Effector memory CD8-positive, alpha-beta T cell (primary cell): ENCODE measurements at regions not wholly inside any gene's neighbourhood (a gene's known extent, or its start where the extent isn't known, plus 50 kb on each side); places are given as distances from the start of the nearest gene placed in this dataset.

ENCODE experiments used
- ATAC-seq: fragments of 150-1000 bp; cut with Tn5 transposase; replicated peaks from 2 replicates; pipeline ENCODE4 v1.10.0; 2021; ENCODE audit warnings: mild to moderate bottlenecking, moderate library complexity
- DNase-seq, 3 experiments: peaks; one replicate each; pipeline ENCODE4 v3.0.0; 2021
- H3K27ac Mint-ChIP-seq, 2 donors: one replicate each; pipeline ENCODE4 v1.8.0; 2022; ENCODE audit warnings: mild to moderate bottlenecking in 2 of 2, mixed read lengths in 2 of 2, moderate library complexity in 2 of 2
- H3K27me3 Mint-ChIP-seq, 2 donors: one replicate each; pipeline ENCODE4 v1.8.0; 2022; ENCODE audit warnings: mixed read lengths in 2 of 2
- H3K36me3 Mint-ChIP-seq: one replicate; pipeline ENCODE4 v1.8.0; 2022; ENCODE audit warnings: mild to moderate bottlenecking, moderate library complexity, mixed read lengths; ENCODE audit not compliant: insufficient read depth
- H3K4me1 Mint-ChIP-seq, 2 donors: one replicate each; pipeline ENCODE4 v1.8.0; 2022; ENCODE audit warnings: low read depth in 2 of 2, mixed read lengths in 2 of 2
- H3K4me3 Mint-ChIP-seq, 2 donors: one replicate each; pipeline ENCODE4 v1.8.0; 2022; ENCODE audit warnings: mild to moderate bottlenecking in 2 of 2, mixed read lengths in 2 of 2, moderate library complexity in 2 of 2
- H3K9me3 Mint-ChIP-seq, 2 donors: one replicate each; pipeline ENCODE4 v1.8.0; 2022; ENCODE audit warnings: mixed read lengths in 2 of 2

- Mint-ChIP-seq H3K4me1 (no peaks in the 10 kb centered on the region), H3K27ac (no peak overlapping the region), H3K36me3 (no peaks in the 10 kb centered on the region), H3K9me3 (no peaks in the 10 kb centered on the region), H3K27me3 (no peaks in the 10 kb centered on the region), H3K4me3 (no peak overlapping the region)
- DNase-seq (no peak), ATAC-seq (no peak)
Observed at GRCh38 chr4:100970414-100970813, 376.9 kb downstream of the PPP3CA start.

- no peak for DNase-seq
- no peak overlapping the region for H3K27ac Mint-ChIP-seq
- H3K4me1 Mint-ChIP-seq, result no peaks in the 10 kb centered on the region
- H3K9me3 Mint-ChIP-seq, result no peaks in the 10 kb centered on the region
- no peak for ATAC-seq
- H3K4me3 Mint-ChIP-seq, result no peak overlapping the region
- H3K36me3 Mint-ChIP-seq, result no peaks in the 10 kb centered on the region
- H3K27me3 Mint-ChIP-seq, result no peaks in the 10 kb centered on the region
Observed at GRCh38 chr4:100969925-100970324, 377.4 kb downstream of the PPP3CA start.

DNA sequence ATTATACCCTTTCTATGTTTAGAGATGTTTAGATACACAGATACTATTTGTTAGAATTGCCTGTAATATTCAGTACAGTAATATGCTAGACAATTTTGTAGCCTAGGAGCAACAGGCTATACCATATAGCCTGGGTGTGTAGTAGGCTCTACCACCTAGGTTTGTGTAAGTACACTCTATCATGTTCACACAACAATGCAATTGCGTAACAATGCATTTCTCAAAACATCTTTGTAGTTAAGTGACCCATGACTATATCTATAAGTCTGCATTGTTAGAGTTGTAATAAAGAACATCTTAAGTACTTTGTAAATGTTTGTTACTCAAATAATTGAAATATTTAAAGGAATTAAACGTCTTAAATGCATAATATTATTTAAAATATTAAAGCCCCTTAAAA is 379.3 kb downstream of the PPP3CA start:
- ATAC-seq (no peak), DNase-seq (no peak)
- H3K36me3 Mint-ChIP-seq, result no peaks in the 10 kb centered on the region
- no peak overlapping the region for H3K4me3 Mint-ChIP-seq
- H3K27me3 Mint-ChIP-seq, result no peaks in the 10 kb centered on the region
- no peaks in the 10 kb centered on the region for H3K4me1 Mint-ChIP-seq
- no peak overlapping the region for H3K27ac Mint-ChIP-seq
- no peaks in the 10 kb centered on the region for H3K9me3 Mint-ChIP-seq

- no peaks in the 10 kb centered on the region for H3K4me1 Mint-ChIP-seq
- no peaks in the 10 kb centered on the region for H3K36me3 Mint-ChIP-seq
- no peaks in the 10 kb centered on the region for H3K27me3 Mint-ChIP-seq
- no peak overlapping the region for H3K4me3 Mint-ChIP-seq
- ATAC-seq (no peak), DNase-seq (no peak)
- H3K9me3 Mint-ChIP-seq, result no peaks in the 10 kb centered on the region
- H3K27ac Mint-ChIP-seq, result no peak overlapping the region
Observed at GRCh38 chr4:100963627-100964026, 383.7 kb downstream of the PPP3CA start.

- Mint-ChIP-seq H3K36me3 (no peaks in the 10 kb centered on the region), H3K4me3 (no peak overlapping the region), H3K9me3 (no peaks in the 10 kb centered on the region), H3K27me3 (no peaks in the 10 kb centered on the region), H3K27ac (no peak overlapping the region), H3K4me1 (no peaks in the 10 kb centered on the region)
- DNase-seq (no peak), ATAC-seq (no peak)
Observed at GRCh38 chr4:100962698-100963097, 384.6 kb downstream of the PPP3CA start.

- no peak overlapping the region for H3K4me3 Mint-ChIP-seq
Observed at GRCh38 chr4:100960232-100960631, 387.1 kb downstream of the PPP3CA start.

GRCh38 chr4:100954046-100954445 is 393.3 kb downstream of the PPP3CA start:
- H3K27me3 Mint-ChIP-seq, result no peaks in the 10 kb centered on the region
- no peak overlapping the region for H3K27ac Mint-ChIP-seq
- no peak for DNase-seq
- H3K36me3 Mint-ChIP-seq, result no peaks in the 10 kb centered on the region
- H3K9me3 Mint-ChIP-seq, result no peaks in the 10 kb centered on the region
- no peaks in the 10 kb centered on the region for H3K4me1 Mint-ChIP-seq
- ATAC-seq, result no peak
- H3K4me3 Mint-ChIP-seq, result no peak overlapping the region

More at GRCh38 chr4:100960232-100960631, 387.1 kb downstream of the PPP3CA start:
- no peaks in the 10 kb centered on the region for H3K9me3 Mint-ChIP-seq
- DNase-seq, result no peak
- no peak overlapping the region for H3K27ac Mint-ChIP-seq
- no peak for ATAC-seq
- H3K4me1 Mint-ChIP-seq, result no peaks in the 10 kb centered on the region
- no peaks in the 10 kb centered on the region for H3K36me3 Mint-ChIP-seq
- no peaks in the 10 kb centered on the region for H3K27me3 Mint-ChIP-seq

GRCh38 chr4:100953616-100954015 is 393.7 kb downstream of the PPP3CA start:
- no peaks in the 10 kb centered on the region for H3K36me3 Mint-ChIP-seq
- no peaks in the 10 kb centered on the region for H3K4me1 Mint-ChIP-seq
- no peak overlapping the region for H3K27ac Mint-ChIP-seq
- no peaks in the 10 kb centered on the region for H3K27me3 Mint-ChIP-seq
- H3K9me3 Mint-ChIP-seq, result no peaks in the 10 kb centered on the region
- DNase-seq (no peak), ATAC-seq (no peak)
- H3K4me3 Mint-ChIP-seq, result no peak overlapping the region

DNA sequence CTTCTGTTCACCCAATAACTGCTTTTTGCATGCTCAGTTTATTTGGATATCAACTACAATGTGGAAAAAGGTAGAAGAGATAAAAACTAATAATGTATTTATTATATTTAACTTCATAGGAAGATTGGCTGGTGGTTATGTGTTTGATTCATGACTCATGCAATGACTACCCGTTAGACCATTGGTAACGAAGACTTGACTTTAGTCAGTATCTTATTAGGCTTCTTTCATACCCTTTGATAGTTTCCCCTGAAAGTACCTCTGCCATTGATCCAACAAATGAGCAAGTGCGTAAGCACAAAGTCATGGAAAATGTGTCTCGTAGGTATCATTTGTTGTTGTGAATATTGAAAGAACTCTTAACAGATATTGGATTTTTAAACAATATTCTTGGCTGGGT is 394.7 kb downstream of the PPP3CA start:
- Mint-ChIP-seq H3K9me3 (no peaks in the 10 kb centered on the region), H3K27ac (no peak overlapping the region), H3K4me3 (no peak overlapping the region), H3K27me3 (no peaks in the 10 kb centered on the region), H3K4me1 (no peaks in the 10 kb centered on the region), H3K36me3 (no peaks in the 10 kb centered on the region)
- DNase-seq (no peak), ATAC-seq (no peak)

DNA sequence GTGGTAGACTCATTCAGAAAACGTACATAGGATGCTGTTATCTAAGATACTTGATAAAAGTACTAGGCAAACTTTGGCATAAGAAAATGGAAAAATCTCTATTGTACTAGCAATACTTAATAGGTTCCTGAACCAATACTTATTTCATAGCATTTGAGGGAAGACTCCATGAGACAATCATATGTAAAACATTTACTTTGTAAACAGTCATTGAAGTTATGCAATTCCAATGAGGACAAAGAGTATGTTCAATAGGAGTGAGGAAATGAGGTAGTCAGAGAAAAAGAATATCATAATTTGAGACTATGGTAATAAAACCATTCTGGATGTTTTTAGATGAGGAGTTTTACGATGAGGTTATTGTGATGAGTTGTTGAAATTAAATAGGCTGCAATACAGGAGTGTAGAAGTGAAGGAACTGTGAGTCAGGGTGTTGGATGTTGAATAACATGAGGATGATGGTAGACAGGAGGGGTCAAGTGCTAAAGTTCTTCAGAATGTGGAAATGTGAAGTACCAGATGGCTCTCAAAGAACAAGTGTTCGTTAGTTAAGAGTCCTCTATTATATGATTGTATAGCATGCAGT is 397.9 kb downstream of the PPP3CA start:
- H3K27me3 Mint-ChIP-seq, result no peaks in the 10 kb centered on the region

DNA sequence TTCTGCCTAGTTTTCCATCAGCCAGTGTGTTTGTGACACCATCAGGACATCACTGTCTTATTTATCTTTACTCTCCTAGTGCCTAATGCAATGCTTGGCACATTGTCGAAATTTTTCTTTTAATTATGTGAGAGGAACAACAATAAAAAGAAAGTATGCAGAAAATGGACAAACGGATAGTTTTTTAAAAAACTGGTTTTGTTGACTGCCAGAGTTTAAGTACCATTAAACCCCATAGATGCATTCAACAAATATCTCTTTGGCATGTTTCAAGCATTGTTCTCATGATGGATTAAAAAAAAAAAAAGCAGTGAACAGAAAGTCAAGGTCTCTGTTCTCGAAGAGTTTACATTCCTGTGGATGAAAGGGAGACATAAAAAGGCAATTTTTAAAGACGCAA is 398.4 kb downstream of the PPP3CA start:
- DNase-seq (no peak), ATAC-seq (no peak)
- no peak overlapping the region for H3K4me3 Mint-ChIP-seq
- no peaks in the 10 kb centered on the region for H3K9me3 Mint-ChIP-seq
- H3K27me3 Mint-ChIP-seq, result no peaks in the 10 kb centered on the region
- H3K27ac Mint-ChIP-seq, result no peak overlapping the region
- no peaks in the 10 kb centered on the region for H3K36me3 Mint-ChIP-seq
- no peaks in the 10 kb centered on the region for H3K4me1 Mint-ChIP-seq

More for the DNA sequence above, 397.9 kb downstream of the PPP3CA start:
- H3K27ac Mint-ChIP-seq, result no peak overlapping the region
- H3K36me3 Mint-ChIP-seq, result no peaks in the 10 kb centered on the region
- DNase-seq (no peak), ATAC-seq (no peak)
- no peaks in the 10 kb centered on the region for H3K4me1 Mint-ChIP-seq
- H3K4me3 Mint-ChIP-seq, result no peak overlapping the region
- no peaks in the 10 kb centered on the region for H3K9me3 Mint-ChIP-seq

DNA sequence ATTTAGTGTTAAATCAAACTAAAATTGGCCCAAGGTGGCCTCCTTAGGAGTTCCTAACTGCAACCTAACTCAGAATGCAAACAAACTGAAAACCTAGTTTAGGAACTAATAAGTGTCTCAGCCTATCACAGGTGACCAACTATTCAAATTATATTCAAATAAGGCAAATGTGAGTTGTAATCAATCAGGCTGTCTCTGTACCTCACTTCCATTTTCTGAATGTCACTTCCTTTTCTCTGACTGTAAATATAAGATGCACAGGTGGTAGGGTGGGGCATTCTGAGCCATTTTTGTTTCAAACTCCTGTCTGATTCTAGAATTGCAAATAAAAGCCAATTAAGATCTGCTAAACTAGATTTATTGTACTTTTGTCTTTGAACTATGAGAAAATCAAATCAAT is 401.5 kb downstream of the PPP3CA start:
- Mint-ChIP-seq H3K27ac (no peak overlapping the region), H3K4me3 (no peak overlapping the region), H3K36me3 (no peaks in the 10 kb centered on the region), H3K27me3 (no peaks in the 10 kb centered on the region), H3K4me1 (no peaks in the 10 kb centered on the region), H3K9me3 (peaks cover 0 to 6% of the 10 kb centered on the region in 2 donors)
- ATAC-seq, result no peak
- no peak for DNase-seq

DNA sequence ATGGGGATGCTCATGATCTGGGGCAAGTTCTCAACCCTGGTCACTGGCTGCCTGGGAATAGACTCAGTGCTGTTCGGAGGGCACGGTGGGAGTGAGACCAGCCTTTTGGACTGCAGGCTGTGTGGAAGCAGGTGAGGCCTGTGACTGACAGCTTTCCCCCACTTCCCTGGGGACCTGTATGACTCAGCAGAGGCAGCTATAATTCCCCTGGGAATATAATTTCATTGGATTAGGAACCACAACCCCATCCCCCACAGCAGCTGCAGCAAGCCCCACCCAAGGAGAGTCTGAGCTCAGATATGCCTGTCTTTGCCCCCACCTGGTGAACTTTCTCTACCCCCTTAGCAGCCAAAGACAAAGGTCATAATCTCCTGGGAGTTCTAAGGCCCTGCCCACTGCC is 408.6 kb downstream of the PPP3CA start:
- peak overlapping the region in 1 of 2 donors; percentile 17 for H3K27ac Mint-ChIP-seq
- H3K4me1 Mint-ChIP-seq, result peaks cover 0 to 3% of the 10 kb centered on the region in 2 donors
- no peaks in the 10 kb centered on the region for H3K27me3 Mint-ChIP-seq
- H3K9me3 Mint-ChIP-seq, result peaks cover 0 to 6% of the 10 kb centered on the region in 2 donors
- no peak for ATAC-seq
- H3K36me3 Mint-ChIP-seq, result no peaks in the 10 kb centered on the region
- no peak for DNase-seq
- no peak overlapping the region for H3K4me3 Mint-ChIP-seq

- Mint-ChIP-seq H3K4me1 (peaks cover 10 to 14% of the 10 kb centered on the region in 2 donors), H3K27ac (no peak overlapping the region), H3K36me3 (no peaks in the 10 kb centered on the region), H3K9me3 (no peaks in the 10 kb centered on the region), H3K27me3 (no peaks in the 10 kb centered on the region), H3K4me3 (no peak overlapping the region)
- no peak for DNase-seq
- no peak for ATAC-seq
Observed at GRCh38 chr4:100936661-100937375, 410.5 kb downstream of the PPP3CA start.
